PC-9 (cell line): ENCODE measurements at regions not wholly inside any gene's neighbourhood (a gene's known extent, or its start where the extent isn't known, plus 50 kb on each side); places are given as distances from the start of the nearest gene placed in this dataset.

ENCODE experiments used
- EZH2 ChIP-seq: fragments of 200-600 bp; sonication (generic); IDR thresholded peaks from 2 replicates; pipeline ENCODE4 v1.8.0; 2017; ENCODE audit warnings: antibody characterized with exemption, low read depth
- TF ChIP-seq, protein P1 (sequence below): fragments of 200-600 bp; sonication (generic); conservative IDR thresholded peaks from 2 replicates; pipeline ENCODE4 v1.6.1; 2017; ENCODE audit warnings: mixed run types, antibody characterized with exemption, mild to moderate bottlenecking, moderate library complexity

DNA sequence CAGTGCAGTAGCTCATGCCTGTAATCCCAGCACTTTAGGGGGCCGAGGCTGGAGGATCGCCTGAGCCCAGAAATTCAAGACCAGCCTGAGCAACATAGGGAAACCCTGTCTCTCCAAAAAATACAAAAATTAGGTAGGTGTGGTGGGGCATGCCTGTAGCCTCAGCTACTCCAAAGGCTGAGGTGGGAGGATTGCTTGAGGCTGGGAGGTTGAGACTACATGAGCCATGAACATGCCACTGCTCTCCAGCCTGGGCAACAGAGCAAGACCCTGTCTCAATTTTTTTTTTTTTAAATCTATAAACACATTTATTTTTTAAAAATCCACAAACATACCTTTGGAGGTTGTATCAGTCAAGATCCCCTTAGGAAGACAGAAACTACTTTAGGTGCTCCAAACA, 326.3 kb downstream of the EPHA4 start:
- TF ChIP-seq, protein P1, sequence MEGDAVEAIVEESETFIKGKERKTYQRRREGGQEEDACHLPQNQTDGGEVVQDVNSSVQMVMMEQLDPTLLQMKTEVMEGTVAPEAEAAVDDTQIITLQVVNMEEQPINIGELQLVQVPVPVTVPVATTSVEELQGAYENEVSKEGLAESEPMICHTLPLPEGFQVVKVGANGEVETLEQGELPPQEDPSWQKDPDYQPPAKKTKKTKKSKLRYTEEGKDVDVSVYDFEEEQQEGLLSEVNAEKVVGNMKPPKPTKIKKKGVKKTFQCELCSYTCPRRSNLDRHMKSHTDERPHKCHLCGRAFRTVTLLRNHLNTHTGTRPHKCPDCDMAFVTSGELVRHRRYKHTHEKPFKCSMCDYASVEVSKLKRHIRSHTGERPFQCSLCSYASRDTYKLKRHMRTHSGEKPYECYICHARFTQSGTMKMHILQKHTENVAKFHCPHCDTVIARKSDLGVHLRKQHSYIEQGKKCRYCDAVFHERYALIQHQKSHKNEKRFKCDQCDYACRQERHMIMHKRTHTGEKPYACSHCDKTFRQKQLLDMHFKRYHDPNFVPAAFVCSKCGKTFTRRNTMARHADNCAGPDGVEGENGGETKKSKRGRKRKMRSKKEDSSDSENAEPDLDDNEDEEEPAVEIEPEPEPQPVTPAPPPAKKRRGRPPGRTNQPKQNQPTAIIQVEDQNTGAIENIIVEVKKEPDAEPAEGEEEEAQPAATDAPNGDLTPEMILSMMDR: no peak
- no peak for TF ChIP-seq EZH2
